Mammary epithelial cell (primary cell): ENCODE measurements at regions not wholly inside any gene's neighbourhood (a gene's known extent, or its start where the extent isn't known, plus 50 kb on each side); places are given as distances from the start of the nearest gene placed in this dataset.

Source experiments
- CTCF ChIP-seq, 2 donors: IDR thresholded peaks in 1 of 2; conservative IDR thresholded peaks in 1 of 2; 2 replicates each; pipeline ENCODE4 v1.5.1; 2011 to 2012; ENCODE audit warnings: inconsistent platforms in 2 of 2, low read length in 2 of 2, mild to moderate bottlenecking in 2 of 2, control low read depth in 1 of 2, low read depth in 1 of 2; ENCODE audit not compliant: insufficient read depth in 1 of 2; ENCODE audit errors: extremely low read depth in 1 of 2
- EZH2 ChIP-seq: IDR thresholded peaks from 2 replicates; pipeline ENCODE4 v1.6.1; 2012; ENCODE audit warnings: low read length, inconsistent platforms, borderline replicate concordance

- no peak for TF ChIP-seq CTCF (conservative IDR thresholded peaks at IDR 0.05 in 1 of 2, IDR thresholded peaks at IDR 0.05 in 1 of 2; ENCODE audit: extremely low read depth in 1 of 2, insufficient read depth in 1 of 2, low read depth in 1 of 2, low read length in 2 of 2)
- no peak for TF ChIP-seq EZH2
Measured at GRCh38 chr1:234708700-234709395, 98.9 kb upstream of the IRF2BP2 start.
